Loucy (cell line): ENCODE measurements at regions not wholly inside any gene's neighbourhood (a gene's known extent, or its start where the extent isn't known, plus 50 kb on each side); places are given as distances from the start of the nearest gene placed in this dataset.

Source experiments
- H2AFZ ChIP-seq: fragments of 200-600 bp; sonication (generic); 2 replicates; pipeline ENCODE4 v1.6.0; 2016; ENCODE audit warnings: antibody characterized with exemption, mild to moderate bottlenecking, low read length, moderate library complexity
- H3F3A ChIP-seq: fragments of 200-600 bp; 2 replicates; pipeline ENCODE4 v1.6.0; 2016; ENCODE audit warnings: antibody characterized with exemption, low read depth, mild to moderate bottlenecking
- H3K27me3 ChIP-seq: fragments of 200-600 bp; sonication (generic); 2 replicates; pipeline ENCODE4 v1.6.1; 2014; ENCODE audit warnings: low read length, mild to moderate bottlenecking; ENCODE audit not compliant: insufficient read depth, poor library complexity, severe bottlenecking
- H3K36me3 ChIP-seq: fragments of 200-600 bp; sonication (generic); 2 replicates; pipeline ENCODE4 v1.6.1; 2016; ENCODE audit warnings: low read length; ENCODE audit not compliant: insufficient read depth
- H3K4me1 ChIP-seq: fragments of 200-600 bp; sonication (generic); 2 replicates; pipeline ENCODE4 v1.5.1; 2014; ENCODE audit warnings: low read length, mild to moderate bottlenecking; ENCODE audit not compliant: insufficient read depth, poor library complexity, severe bottlenecking
- H3K4me2 ChIP-seq: fragments of 200-600 bp; sonication (generic); 2 replicates; pipeline ENCODE4 v1.6.0; 2014; ENCODE audit warnings: antibody characterized with exemption, low read length, low read depth, mild to moderate bottlenecking; ENCODE audit not compliant: poor library complexity, severe bottlenecking
- H3K4me3 ChIP-seq: fragments of 200-600 bp; sonication (generic); 2 replicates; pipeline ENCODE4 v1.5.1; 2014; ENCODE audit warnings: low read length, mild to moderate bottlenecking, mixed read lengths; ENCODE audit not compliant: poor library complexity, severe bottlenecking
- H3K79me2 ChIP-seq: fragments of 200-600 bp; sonication (generic); 2 replicates; pipeline ENCODE4 v1.6.1; 2014; ENCODE audit warnings: low read length; ENCODE audit not compliant: insufficient read depth
- H3K9ac ChIP-seq: fragments of 200-600 bp; sonication (generic); 2 replicates; pipeline ENCODE4 v1.6.0; 2014; ENCODE audit warnings: mild to moderate bottlenecking, low read depth, low read length, moderate library complexity; ENCODE audit not compliant: poor library complexity, severe bottlenecking
- H3K9me2 ChIP-seq: fragments of 200-600 bp; sonication (generic); replicated peaks from 2 replicates; pipeline ENCODE4 v1.6.1; 2016; ENCODE audit warnings: low read depth, low read length, mixed read lengths
- H3K9me3 ChIP-seq: fragments of 200-600 bp; sonication (generic); 2 replicates; pipeline ENCODE4 v1.6.1; 2014; ENCODE audit warnings: mild to moderate bottlenecking, antibody characterized with exemption, low read length, low read depth; ENCODE audit not compliant: insufficient read depth
- H4K20me1 ChIP-seq: fragments of 200-600 bp; sonication (generic); 2 replicates; pipeline ENCODE4 v1.6.0; 2014; ENCODE audit warnings: antibody characterized with exemption, low read length, mild to moderate bottlenecking; ENCODE audit not compliant: insufficient read depth, poor library complexity, severe bottlenecking
- EZH2phosphoT487 ChIP-seq: fragments of 200-600 bp; IDR thresholded peaks from 2 replicates; pipeline ENCODE4 v1.6.1; 2018; ENCODE audit warnings: antibody characterized with exemption, mild to moderate bottlenecking, moderate library complexity, borderline replicate concordance
- TF ChIP-seq, protein P1 (sequence below): fragments of 200-600 bp; sonication (generic); conservative IDR thresholded peaks from 2 replicates; pipeline ENCODE4 v1.5.1; 2014; ENCODE audit warnings: mild to moderate bottlenecking, antibody characterized with exemption, low read length

- Histone ChIP-seq H3K27me3 (no peaks in the 10 kb centered on the region), H3K9ac (no peak overlapping the region), H3K79me2 (no peaks in the 10 kb centered on the region), H3K9me3 (no peaks in the 10 kb centered on the region), H3K4me3 (no peak overlapping the region), H4K20me1 (no peaks in the 10 kb centered on the region), H3F3A (no peaks in the 10 kb centered on the region), H3K9me2 (no peaks in the 10 kb centered on the region), H3K4me1 (no peaks in the 10 kb centered on the region), H3K4me2 (no peak overlapping the region), H3K36me3 (no peaks in the 10 kb centered on the region), H2AFZ (no peak overlapping the region)
- TF ChIP-seq, protein P1, sequence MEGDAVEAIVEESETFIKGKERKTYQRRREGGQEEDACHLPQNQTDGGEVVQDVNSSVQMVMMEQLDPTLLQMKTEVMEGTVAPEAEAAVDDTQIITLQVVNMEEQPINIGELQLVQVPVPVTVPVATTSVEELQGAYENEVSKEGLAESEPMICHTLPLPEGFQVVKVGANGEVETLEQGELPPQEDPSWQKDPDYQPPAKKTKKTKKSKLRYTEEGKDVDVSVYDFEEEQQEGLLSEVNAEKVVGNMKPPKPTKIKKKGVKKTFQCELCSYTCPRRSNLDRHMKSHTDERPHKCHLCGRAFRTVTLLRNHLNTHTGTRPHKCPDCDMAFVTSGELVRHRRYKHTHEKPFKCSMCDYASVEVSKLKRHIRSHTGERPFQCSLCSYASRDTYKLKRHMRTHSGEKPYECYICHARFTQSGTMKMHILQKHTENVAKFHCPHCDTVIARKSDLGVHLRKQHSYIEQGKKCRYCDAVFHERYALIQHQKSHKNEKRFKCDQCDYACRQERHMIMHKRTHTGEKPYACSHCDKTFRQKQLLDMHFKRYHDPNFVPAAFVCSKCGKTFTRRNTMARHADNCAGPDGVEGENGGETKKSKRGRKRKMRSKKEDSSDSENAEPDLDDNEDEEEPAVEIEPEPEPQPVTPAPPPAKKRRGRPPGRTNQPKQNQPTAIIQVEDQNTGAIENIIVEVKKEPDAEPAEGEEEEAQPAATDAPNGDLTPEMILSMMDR = no peak
- TF ChIP-seq EZH2phosphoT487 = no peak
Measured at GRCh38 chr11:90555477-90555876, 332.6 kb upstream of the CHORDC1 start.

DNA sequence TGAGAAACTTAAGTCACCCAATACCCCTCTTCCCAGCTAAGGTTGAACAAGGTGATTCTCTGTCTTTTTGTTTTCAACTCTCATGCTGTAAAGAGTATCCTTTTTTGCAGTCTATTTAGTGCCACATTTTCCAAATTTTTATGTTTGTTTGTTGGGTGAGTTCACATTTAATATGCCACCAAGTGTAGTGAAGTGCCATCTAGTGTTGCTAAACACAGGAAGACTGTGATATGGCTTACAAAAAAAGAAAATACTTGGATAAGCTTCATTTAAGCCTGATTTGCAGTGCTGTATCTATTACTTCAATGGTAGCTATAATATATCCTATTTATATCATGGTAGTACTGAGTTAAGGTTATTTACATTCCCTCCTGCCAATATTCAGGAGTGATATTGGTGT, 319.2 kb upstream of the CHORDC1 start:
- Histone ChIP-seq H3K79me2 (no peaks in the 10 kb centered on the region), H3K9ac (no peak overlapping the region), H2AFZ (no peak overlapping the region), H3K4me1 (no peaks in the 10 kb centered on the region), H3F3A (no peaks in the 10 kb centered on the region), H3K36me3 (no peaks in the 10 kb centered on the region), H3K4me2 (no peak overlapping the region), H3K9me2 (no peaks in the 10 kb centered on the region), H3K4me3 (no peak overlapping the region), H4K20me1 (no peaks in the 10 kb centered on the region), H3K27me3 (no peaks in the 10 kb centered on the region), H3K9me3 (no peaks in the 10 kb centered on the region)
- no peak for TF ChIP-seq EZH2phosphoT487
- TF ChIP-seq, protein P1 = no peak

- TF ChIP-seq, protein P1 = no peak
- TF ChIP-seq EZH2phosphoT487 = no peak
- Histone ChIP-seq H3K9me2 (no peaks in the 10 kb centered on the region), H3K36me3 (no peaks in the 10 kb centered on the region)
Measured at GRCh38 chr11:90536301-90536700, 313.5 kb upstream of the CHORDC1 start.

More at GRCh38 chr11:90536301-90536700, 313.5 kb upstream of the CHORDC1 start:
- Histone ChIP-seq H4K20me1 (no peaks in the 10 kb centered on the region), H3K9ac (no peak overlapping the region), H2AFZ (no peak overlapping the region), H3K9me3 (no peaks in the 10 kb centered on the region), H3K4me1 (no peaks in the 10 kb centered on the region), H3K4me3 (no peak overlapping the region), H3K27me3 (no peaks in the 10 kb centered on the region), H3K4me2 (no peak overlapping the region), H3K79me2 (no peaks in the 10 kb centered on the region), H3F3A (no peaks in the 10 kb centered on the region)
